C4-2B (cell line): ENCODE measurements at regions not wholly inside any gene's neighbourhood (a gene's known extent, or its start where the extent isn't known, plus 50 kb on each side); places are given as distances from the start of the nearest gene placed in this dataset.

Experiments used
- CTCF ChIP-seq: fragments of 450-650 bp; conservative IDR thresholded peaks from 2 replicates; pipeline ENCODE4 v1.5.1; 2017; ENCODE audit warnings: mild to moderate bottlenecking
- ZFX ChIP-seq: fragments of 450-650 bp; IDR thresholded peaks from 2 replicates; pipeline ENCODE4 v1.6.1; 2017

DNA sequence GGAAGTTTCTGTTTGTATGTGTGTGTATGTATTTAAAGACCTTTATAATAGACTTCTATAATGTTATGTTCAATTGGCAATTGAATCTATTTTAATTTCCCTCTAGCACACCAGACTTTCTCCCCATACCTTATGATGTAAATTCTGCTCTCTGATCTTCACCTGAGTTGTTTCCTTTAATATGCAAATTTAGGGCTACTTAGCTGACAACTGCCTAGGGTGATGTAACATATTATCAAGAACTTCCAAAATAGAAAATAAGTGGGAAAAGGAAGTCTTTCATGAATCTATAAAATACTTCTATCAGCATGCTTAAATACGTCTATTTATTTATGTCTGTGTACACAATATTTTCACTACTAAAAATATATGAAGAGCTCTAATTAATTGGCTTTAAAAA is 923.5 kb upstream of the CDH10 start:
- TF ChIP-seq ZFX (no peak), CTCF (no peak)
